H9 (cell line): ENCODE measurements at regions not wholly inside any gene's neighbourhood (a gene's known extent, or its start where the extent isn't known, plus 50 kb on each side); places are given as distances from the start of the nearest gene placed in this dataset.
A peak's percentile ranks its signal among the peaks of the same experiment; 100 is the strongest.

Source experiments
- DNase-seq: peaks from one replicate; pipeline ENCODE4 v3.0.0-alpha.2; 2017
- H2AFZ ChIP-seq: one replicate; pipeline ENCODE4 v1.6.1; 2013; ENCODE audit warnings: mild to moderate bottlenecking, low read length, control low read depth, moderate library complexity
- H2AK5ac ChIP-seq: 2 replicates; pipeline ENCODE4 v1.6.1; 2013; ENCODE audit warnings: low read length, control low read depth, mixed read lengths; ENCODE audit not compliant: insufficient read length
- H2BK120ac ChIP-seq: one replicate; pipeline ENCODE4 v1.6.1; 2013; ENCODE audit warnings: low read depth, mild to moderate bottlenecking, low read length, control low read depth, inconsistent platforms; ENCODE audit not compliant: poor library complexity, severe bottlenecking
- H2BK12ac ChIP-seq: 2 replicates; pipeline ENCODE4 v1.6.1; 2013; ENCODE audit warnings: low read length, control low read depth, mixed read lengths, low read depth; ENCODE audit not compliant: insufficient read length
- H2BK15ac ChIP-seq: 2 replicates; pipeline ENCODE4 v1.6.1; 2013; ENCODE audit warnings: low read depth, low read length, control low read depth
- H2BK20ac ChIP-seq: one replicate; pipeline ENCODE4 v1.6.1; 2013; ENCODE audit warnings: low read depth, mild to moderate bottlenecking, low read length, control low read depth, inconsistent platforms; ENCODE audit not compliant: poor library complexity, severe bottlenecking
- H2BK5ac ChIP-seq: 2 replicates; pipeline ENCODE4 v1.6.1; 2013; ENCODE audit warnings: low read length, control low read depth, mixed read lengths; ENCODE audit not compliant: insufficient read length
- H3K14ac ChIP-seq: 2 replicates; pipeline ENCODE4 v1.6.1; 2013; ENCODE audit warnings: low read length, control low read depth; ENCODE audit not compliant: insufficient read depth
- H3K18ac ChIP-seq: 2 replicates; pipeline ENCODE4 v1.6.1; 2013; ENCODE audit warnings: low read depth, mild to moderate bottlenecking, mixed read lengths, low read length, control low read depth; ENCODE audit not compliant: insufficient read length
- H3K23ac ChIP-seq: 2 replicates; pipeline ENCODE4 v1.6.1; 2013; ENCODE audit warnings: low read length, control low read depth, mixed read lengths, low read depth; ENCODE audit not compliant: insufficient read length
- H3K23me2 ChIP-seq: 2 replicates; pipeline ENCODE4 v1.6.1; 2013; ENCODE audit warnings: low read depth, mild to moderate bottlenecking, mixed read lengths, low read length, control low read depth; ENCODE audit not compliant: insufficient read length, poor library complexity, severe bottlenecking
- H3K27ac ChIP-seq: 2 replicates; pipeline ENCODE4 v1.5.1; 2013; ENCODE audit warnings: low read length, control low read depth, mixed read lengths, low read depth; ENCODE audit not compliant: insufficient read length
- H3K27me3 ChIP-seq: 2 replicates; pipeline ENCODE4 v1.6.1; 2013; ENCODE audit warnings: low read length, control low read depth, inconsistent platforms; ENCODE audit not compliant: insufficient read depth
- H3K4ac ChIP-seq: 2 replicates; pipeline ENCODE4 v1.6.1; 2013; ENCODE audit warnings: low read depth, mild to moderate bottlenecking, control low read depth, inconsistent platforms, low read length, moderate library complexity
- H3K4me1 ChIP-seq: 2 replicates; pipeline ENCODE4 v1.6.1; 2013; ENCODE audit warnings: low read length, control low read depth, inconsistent platforms; ENCODE audit not compliant: insufficient read depth
- H3K4me2 ChIP-seq: 2 replicates; pipeline ENCODE4 v1.6.1; 2013; ENCODE audit warnings: low read length, control low read depth, mixed read lengths; ENCODE audit not compliant: insufficient read length, insufficient read depth
- H3K56ac ChIP-seq: 2 replicates; pipeline ENCODE4 v1.6.1; 2013; ENCODE audit warnings: low read depth, mild to moderate bottlenecking, mixed read lengths, low read length, control low read depth; ENCODE audit not compliant: insufficient read length
- H3K79me1 ChIP-seq: 2 replicates; pipeline ENCODE4 v1.6.1; 2013; ENCODE audit warnings: low read depth, mild to moderate bottlenecking, moderate library complexity, low read length, control low read depth, inconsistent platforms; ENCODE audit not compliant: insufficient read depth, poor library complexity, severe bottlenecking
- H3K79me2 ChIP-seq: 2 replicates; pipeline ENCODE4 v1.6.1; 2013; ENCODE audit warnings: low read length, control low read depth, inconsistent platforms; ENCODE audit not compliant: insufficient read depth
- H3K9ac ChIP-seq: 2 replicates; pipeline ENCODE4 v1.6.1; 2013; ENCODE audit warnings: low read length, control low read depth, mixed read lengths; ENCODE audit not compliant: insufficient read length; ENCODE audit errors: extremely low read depth
- H3K9me3 ChIP-seq: one replicate; pipeline ENCODE4 v1.6.1; 2013; ENCODE audit warnings: low read depth, low read length, inconsistent platforms; ENCODE audit not compliant: control insufficient read depth
- H3T11ph ChIP-seq: one replicate; pipeline ENCODE4 v1.6.1; 2013; ENCODE audit warnings: mild to moderate bottlenecking, low read length, control low read depth, inconsistent platforms
- H4K20me1 ChIP-seq: one replicate; pipeline ENCODE4 v1.6.1; 2013; ENCODE audit not compliant: control insufficient read depth, insufficient read length, insufficient read depth
- H4K5ac ChIP-seq: 2 replicates; pipeline ENCODE4 v1.6.1; 2013; ENCODE audit warnings: low read depth, mild to moderate bottlenecking, mixed read lengths, low read length, control low read depth; ENCODE audit not compliant: insufficient read length
- H4K8ac ChIP-seq: replicated peaks from 2 replicates; pipeline ENCODE4 v1.6.1; 2013; ENCODE audit warnings: low read length, control low read depth, mixed read lengths, low read depth; ENCODE audit not compliant: insufficient read length
- H4K91ac ChIP-seq: 2 replicates; pipeline ENCODE4 v1.6.1; 2013; ENCODE audit warnings: low read depth, mild to moderate bottlenecking, moderate library complexity, mixed read lengths, low read length, control low read depth; ENCODE audit not compliant: insufficient read length
- H3K27ac Mint-ChIP-seq, 3 experiments: 2 replicates in 2 of 3; 3 replicates in 1 of 3; pipeline ENCODE4 v1.8.0; 2020 to 2021; ENCODE audit warnings: mixed read lengths in 3 of 3, mild to moderate bottlenecking in 1 of 3, moderate library complexity in 1 of 3
- H3K27me3 Mint-ChIP-seq: 2 replicates; pipeline ENCODE4 v1.8.0; 2021; ENCODE audit warnings: low read depth, mild to moderate bottlenecking, moderate library complexity, mixed read lengths
- H3K36me3 Mint-ChIP-seq, 3 experiments: 2 replicates in 2 of 3; 3 replicates in 1 of 3; pipeline ENCODE4 v1.8.0; 2020 to 2021; ENCODE audit warnings: low read depth in 3 of 3, mixed read lengths in 3 of 3; ENCODE audit not compliant: insufficient read depth in 1 of 3
- H3K4me1 Mint-ChIP-seq, 2 experiments: 2 replicates each; pipeline ENCODE4 v1.8.0; 2020; ENCODE audit warnings: mixed read lengths in 2 of 2
- H3K4me3 Mint-ChIP-seq, 2 experiments: 2 replicates in 1 of 2; 3 replicates in 1 of 2; pipeline ENCODE4 v1.8.0; 2020 to 2021; ENCODE audit warnings: mild to moderate bottlenecking in 2 of 2, mixed read lengths in 2 of 2, moderate library complexity in 1 of 2
- H3K9me3 Mint-ChIP-seq, 2 experiments: 2 replicates in 1 of 2; 3 replicates in 1 of 2; pipeline ENCODE4 v1.8.0; 2020; ENCODE audit warnings: mild to moderate bottlenecking in 2 of 2, mixed read lengths in 2 of 2, moderate library complexity in 1 of 2
- CTCF ChIP-seq: fragments of 200-600 bp; sonication (generic); conservative IDR thresholded peaks from 3 replicates; pipeline ENCODE4 v1.8.0; 2021; ENCODE audit warnings: antibody characterized with exemption, mild to moderate bottlenecking
- WGBS: extraction: QIAGEN DNeasy Blood & Tissue Kit; methylation state at CpG from one replicate; pipeline ENCODE4 v1.1.7; 2013; ENCODE audit warnings: missing lambda C conversion rate, low lambda C conversion rate, mixed read lengths; ENCODE audit not compliant: insufficient read length; ENCODE audit errors: extremely low coverage; 5-methylcytosine and 5-hydroxymethylcytosine counted together

GRCh38 chr7:149625947-149626392 lies 128.4 kb upstream of the ZNF746 start:
- DNase-seq = no peak
- no peak overlapping the region for H3K23ac ChIP-seq
- no peaks in the 10 kb centered on the region for H4K20me1 ChIP-seq
- H3K56ac ChIP-seq = no peak overlapping the region
- H3K14ac ChIP-seq = no peak overlapping the region
- no peak overlapping the region for H2AK5ac ChIP-seq
- peaks cover 18% of the 10 kb centered on the region in 2 experiments for H3K4me1 Mint-ChIP-seq
- peaks cover 10% of the 10 kb centered on the region; the same call in 1 of the 2 replicates for H3K79me2 ChIP-seq
- H3K4ac ChIP-seq = no peak overlapping the region
- no CpG with 5 or more reads among the region's 7 CpGs for WGBS
- H3K18ac ChIP-seq = no peak overlapping the region
- peaks cover 10% of the 10 kb centered on the region for H3K27me3 Mint-ChIP-seq
- no peak overlapping the region for H2BK120ac ChIP-seq
- H3K27ac Mint-ChIP-seq = no peak overlapping the region
- TF ChIP-seq CTCF = no peak
- H3K9ac ChIP-seq = no peak overlapping the region
- H2BK15ac ChIP-seq = no peak overlapping the region
- no peak overlapping the region for H2BK12ac ChIP-seq
- H3K4me1 ChIP-seq = no peaks in the 10 kb centered on the region
- peak overlapping the region in 1 of 2 experiments; percentile 28; a peak in 1 of 5 replicates for H3K4me3 Mint-ChIP-seq
- H3K9me3 ChIP-seq = no peaks in the 10 kb centered on the region
- H3K4me2 ChIP-seq = no peak overlapping the region
- peaks cover 2 to 13% (median 7%) of the 10 kb centered on the region in 3 experiments; a peak in 6 of 7 replicates for H3K36me3 Mint-ChIP-seq
- H2BK5ac ChIP-seq = no peak overlapping the region
- H3K9me3 Mint-ChIP-seq = no peaks in the 10 kb centered on the region
- no peaks in the 10 kb centered on the region for H3K27me3 ChIP-seq
- H3K23me2 ChIP-seq = peaks cover 4% of the 10 kb centered on the region
- H4K5ac ChIP-seq = no peak overlapping the region
- H3K79me1 ChIP-seq = peaks cover 8% of the 10 kb centered on the region
- H4K8ac ChIP-seq = no peak overlapping the region
- no peak overlapping the region for H3T11ph ChIP-seq
- H2AFZ ChIP-seq = no peak overlapping the region
- no peak overlapping the region for H2BK20ac ChIP-seq
- H3K27ac ChIP-seq = no peak overlapping the region
- no peak overlapping the region for H4K91ac ChIP-seq
